ENCODE measurements at regions not wholly inside any gene's neighbourhood (a gene's known extent, or its start where the extent isn't known, plus 50 kb on each side); places are given as distances from the start of the nearest gene placed in this dataset.

DNA sequence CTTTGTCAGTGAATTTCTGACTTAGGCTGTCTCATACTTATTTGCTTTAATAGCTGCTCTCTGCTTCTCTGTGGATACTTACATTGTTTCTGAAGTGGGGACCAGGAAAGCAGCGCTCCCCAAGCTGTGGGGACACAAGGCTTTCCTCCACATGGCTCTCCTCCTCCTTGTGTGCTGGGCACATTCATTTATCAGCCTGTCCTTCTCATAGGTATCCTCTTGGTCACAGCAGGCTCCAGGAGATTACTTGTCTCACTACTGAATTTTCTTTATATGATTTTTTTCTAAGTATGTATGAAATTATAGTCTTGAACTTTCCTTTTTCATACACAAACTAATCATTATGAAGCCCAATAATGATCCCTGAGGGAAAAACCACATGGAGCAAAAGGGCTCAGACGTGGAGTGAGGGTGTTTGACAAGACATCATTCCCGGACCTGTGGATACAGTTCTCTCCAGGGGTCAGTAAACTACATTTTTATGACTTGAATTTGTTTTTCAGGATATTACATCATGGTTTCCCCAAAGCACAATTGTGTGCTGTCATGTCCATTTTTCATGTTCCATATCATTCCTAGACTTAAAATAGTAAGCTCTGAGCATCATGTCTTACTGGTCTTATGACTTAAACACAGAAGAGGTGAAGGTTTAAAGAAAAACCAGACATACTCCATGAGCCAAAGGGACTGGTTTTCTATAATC is 234.5 kb downstream of the PCSK1 start:
- TF ChIP-seq, protein P1, sequence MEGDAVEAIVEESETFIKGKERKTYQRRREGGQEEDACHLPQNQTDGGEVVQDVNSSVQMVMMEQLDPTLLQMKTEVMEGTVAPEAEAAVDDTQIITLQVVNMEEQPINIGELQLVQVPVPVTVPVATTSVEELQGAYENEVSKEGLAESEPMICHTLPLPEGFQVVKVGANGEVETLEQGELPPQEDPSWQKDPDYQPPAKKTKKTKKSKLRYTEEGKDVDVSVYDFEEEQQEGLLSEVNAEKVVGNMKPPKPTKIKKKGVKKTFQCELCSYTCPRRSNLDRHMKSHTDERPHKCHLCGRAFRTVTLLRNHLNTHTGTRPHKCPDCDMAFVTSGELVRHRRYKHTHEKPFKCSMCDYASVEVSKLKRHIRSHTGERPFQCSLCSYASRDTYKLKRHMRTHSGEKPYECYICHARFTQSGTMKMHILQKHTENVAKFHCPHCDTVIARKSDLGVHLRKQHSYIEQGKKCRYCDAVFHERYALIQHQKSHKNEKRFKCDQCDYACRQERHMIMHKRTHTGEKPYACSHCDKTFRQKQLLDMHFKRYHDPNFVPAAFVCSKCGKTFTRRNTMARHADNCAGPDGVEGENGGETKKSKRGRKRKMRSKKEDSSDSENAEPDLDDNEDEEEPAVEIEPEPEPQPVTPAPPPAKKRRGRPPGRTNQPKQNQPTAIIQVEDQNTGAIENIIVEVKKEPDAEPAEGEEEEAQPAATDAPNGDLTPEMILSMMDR (IDR thresholded peaks at IDR 0.05; ENCODE audit: insufficient read depth, low read length) = no peak
- TF ChIP-seq POLR2AphosphoS5 (IDR thresholded peaks at IDR 0.05; ENCODE audit: low read depth) = no peak
- TF ChIP-seq, protein P2, sequence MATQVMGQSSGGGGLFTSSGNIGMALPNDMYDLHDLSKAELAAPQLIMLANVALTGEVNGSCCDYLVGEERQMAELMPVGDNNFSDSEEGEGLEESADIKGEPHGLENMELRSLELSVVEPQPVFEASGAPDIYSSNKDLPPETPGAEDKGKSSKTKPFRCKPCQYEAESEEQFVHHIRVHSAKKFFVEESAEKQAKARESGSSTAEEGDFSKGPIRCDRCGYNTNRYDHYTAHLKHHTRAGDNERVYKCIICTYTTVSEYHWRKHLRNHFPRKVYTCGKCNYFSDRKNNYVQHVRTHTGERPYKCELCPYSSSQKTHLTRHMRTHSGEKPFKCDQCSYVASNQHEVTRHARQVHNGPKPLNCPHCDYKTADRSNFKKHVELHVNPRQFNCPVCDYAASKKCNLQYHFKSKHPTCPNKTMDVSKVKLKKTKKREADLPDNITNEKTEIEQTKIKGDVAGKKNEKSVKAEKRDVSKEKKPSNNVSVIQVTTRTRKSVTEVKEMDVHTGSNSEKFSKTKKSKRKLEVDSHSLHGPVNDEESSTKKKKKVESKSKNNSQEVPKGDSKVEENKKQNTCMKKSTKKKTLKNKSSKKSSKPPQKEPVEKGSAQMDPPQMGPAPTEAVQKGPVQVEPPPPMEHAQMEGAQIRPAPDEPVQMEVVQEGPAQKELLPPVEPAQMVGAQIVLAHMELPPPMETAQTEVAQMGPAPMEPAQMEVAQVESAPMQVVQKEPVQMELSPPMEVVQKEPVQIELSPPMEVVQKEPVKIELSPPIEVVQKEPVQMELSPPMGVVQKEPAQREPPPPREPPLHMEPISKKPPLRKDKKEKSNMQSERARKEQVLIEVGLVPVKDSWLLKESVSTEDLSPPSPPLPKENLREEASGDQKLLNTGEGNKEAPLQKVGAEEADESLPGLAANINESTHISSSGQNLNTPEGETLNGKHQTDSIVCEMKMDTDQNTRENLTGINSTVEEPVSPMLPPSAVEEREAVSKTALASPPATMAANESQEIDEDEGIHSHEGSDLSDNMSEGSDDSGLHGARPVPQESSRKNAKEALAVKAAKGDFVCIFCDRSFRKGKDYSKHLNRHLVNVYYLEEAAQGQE (IDR thresholded peaks at IDR 0.05; ENCODE audit: insufficient replicate concordance, low read depth) = no peak
- TF ChIP-seq GABPA (IDR thresholded peaks at IDR 0.05; ENCODE audit: low read depth) = no peak
